K562 (cell line): ENCODE measurements at regions not wholly inside any gene's neighbourhood (a gene's known extent, or its start where the extent isn't known, plus 50 kb on each side); places are given as distances from the start of the nearest gene placed in this dataset.
A peak's percentile ranks its signal among the peaks of the same experiment; 100 is the strongest.

Source experiments
- ATAC-seq: fragments of 200-7000 bp; cut with Tn5 transposase; 3 replicates; pipeline ENCODE4 v1.9.1; 2020; ENCODE audit warnings: moderate library complexity
- BruUV-seq: library from RNA; stranded (reverse); fragments of 400-500 nt; replicated peaks from 2 replicates; lab custom pipeline; 2021; lab: Mats Ljungman, UMichigan
- CTCF ChIA-PET: fragments of 300-600 bp; formaldehyde crosslinking; extraction: SDS; loops from one replicate; lab custom pipeline; 2021; ENCODE audit warnings: low intra/inter-chr PET ratio; lab: Yijun Ruan, JAX
- POLR2A ChIA-PET: fragments of 300-600, 350-650 bp; sonication (Branson Sonifier 250); formaldehyde crosslinking; extraction: SDS; loops from one replicate; lab custom pipeline; 2021; ENCODE audit warnings: antibody characterized with exemption, inconsistent platforms; lab: Yijun Ruan, JAX
- DNase-seq, 4 experiments: peaks; one replicate each; pipeline versions ENCODE4 v3.0.0 to v3.0.0-alpha.2; 2011 to 2018; ENCODE audit warnings: low spot score in 3 of 4, mixed read lengths in 3 of 4; ENCODE audit errors: extremely low read depth in 1 of 4
- FAIRE-seq: peaks from 2 replicates; lab custom pipeline; 2011; peaks lifted over from hg19 to GRCh38; lab: Jason Lieb, UNC
- H2AFZ ChIP-seq: 2 replicates; pipeline ENCODE4 v1.6.0; 2011; ENCODE audit warnings: low read depth, low read length, control low read depth, inconsistent platforms
- H3K27ac ChIP-seq: fragments of 200-600 bp; 3 replicates; pipeline ENCODE4 v1.8.0; 2011; ENCODE audit warnings: low read depth, mild to moderate bottlenecking, control low read depth, inconsistent platforms, low read length, moderate library complexity, mixed read lengths; ENCODE audit errors: extremely low read depth
- H3K27me3 ChIP-seq, 2 experiments: fragments of 300-600 bp in 1 of 2; 2 replicates in 1 of 2; 3 replicates in 1 of 2; pipeline versions ENCODE4 v1.6.0 to v1.8.0; 2011; ENCODE audit warnings: inconsistent platforms in 2 of 2, low read length in 2 of 2, mild to moderate bottlenecking in 1 of 2, mixed read lengths in 1 of 2, moderate library complexity in 1 of 2; ENCODE audit not compliant: control insufficient read depth in 2 of 2, insufficient read depth in 2 of 2
- H3K36me3 ChIP-seq: fragments of 300-600 bp; 3 replicates; pipeline ENCODE4 v1.8.0; 2011; ENCODE audit warnings: mild to moderate bottlenecking, low read length, inconsistent platforms; ENCODE audit not compliant: control insufficient read depth, insufficient read depth
- H3K4me1 ChIP-seq, 2 experiments: fragments of 200-600 bp in 1 of 2; replicated peaks in 1 of 2; 2 replicates in 1 of 2; 3 replicates in 1 of 2; pipeline versions ENCODE4 v1.5.1 to v1.8.0; 2011; ENCODE audit warnings: inconsistent platforms in 2 of 2, low read length in 2 of 2, mild to moderate bottlenecking in 1 of 2, mixed read lengths in 1 of 2, moderate library complexity in 1 of 2; ENCODE audit not compliant: control insufficient read depth in 2 of 2, insufficient read depth in 2 of 2
- H3K4me2 ChIP-seq: 2 replicates; pipeline ENCODE4 v1.6.1; 2011; ENCODE audit warnings: low read length, control low read depth, inconsistent platforms, mixed read lengths; ENCODE audit not compliant: insufficient read depth
- H3K4me3 ChIP-seq: fragments of 200-600 bp; sonication (generic), shearing (Covaris generic); 2 replicates; pipeline ENCODE4 v1.5.1; 2016; ENCODE audit warnings: control low read depth, inconsistent platforms
- H3K79me2 ChIP-seq: fragments of 200-600 bp; 3 replicates; pipeline ENCODE4 v1.8.0; 2011; ENCODE audit warnings: low read length, inconsistent platforms; ENCODE audit not compliant: control insufficient read depth, insufficient read depth
- H3K9ac ChIP-seq, 2 experiments: 2 replicates each; pipeline versions ENCODE4 v1.6.0 to v1.6.1; 2011; ENCODE audit warnings: low read depth in 2 of 2, low read length in 2 of 2, control low read depth in 1 of 2, inconsistent platforms in 1 of 2, mild to moderate bottlenecking in 1 of 2, mixed read lengths in 1 of 2; ENCODE audit not compliant: insufficient read depth in 1 of 2
- H3K9me1 ChIP-seq: one replicate; pipeline ENCODE4 v1.6.0; 2011; ENCODE audit warnings: inconsistent platforms, mild to moderate bottlenecking, low read length, moderate library complexity; ENCODE audit not compliant: control insufficient read depth, insufficient read depth
- H3K9me3 ChIP-seq: replicated peaks from 2 replicates; pipeline ENCODE4 v1.5.1; 2011; ENCODE audit warnings: low read depth, low read length, inconsistent platforms; ENCODE audit not compliant: control insufficient read depth, insufficient read depth
- H4K20me1 ChIP-seq: replicated peaks from 2 replicates; pipeline ENCODE4 v1.6.1; 2011; ENCODE audit warnings: low read length, inconsistent platforms, mixed read lengths; ENCODE audit not compliant: control insufficient read depth, insufficient read depth
- C11orf30 ChIP-seq: fragments of 450-650 bp; IDR thresholded peaks from 2 replicates; pipeline ENCODE4 v1.6.1; 2016; ENCODE audit warnings: low read depth, mild to moderate bottlenecking
- CBFA2T2 ChIP-seq: fragments of 450-650 bp; conservative IDR thresholded peaks from 2 replicates; pipeline ENCODE4 v1.6.1; 2017; ENCODE audit warnings: mild to moderate bottlenecking
- MAFF ChIP-seq: IDR thresholded peaks from 2 replicates; pipeline ENCODE4 v1.6.1; 2012; ENCODE audit warnings: low read length, improper control_type of control experiment
- MAFG ChIP-seq: fragments of 450-650 bp; conservative IDR thresholded peaks from 2 replicates; pipeline ENCODE4 v1.6.1; 2016; ENCODE audit warnings: missing genetic modification characterization, missing compliant biosample characterization
- MAFK ChIP-seq: IDR thresholded peaks from 2 replicates; pipeline ENCODE4 v1.6.1; 2011; ENCODE audit warnings: low read length, improper control_type of control experiment
- ZNF146 ChIP-seq: IDR thresholded peaks from one replicate; pipeline ENCODE4 v1.6.1; 2018; ENCODE audit warnings: missing compliant biosample characterization; ENCODE audit not compliant: unreplicated experiment
- ZNF280A ChIP-seq: fragments of 450-650 bp; IDR thresholded peaks from 2 replicates; pipeline ENCODE4 v1.6.1; 2018; ENCODE audit warnings: mild to moderate bottlenecking, low read depth; ENCODE audit not compliant: partially characterized antibody
- ZNF316 ChIP-seq: fragments of 450-650 bp; IDR thresholded peaks from 2 replicates; pipeline ENCODE4 v1.6.1; 2016
- WGBS: fragments of 100-300 bp; shearing (Covaris generic); methylation state at CpG from one replicate; pipeline ENCODE4 v1.1.6; 2016; ENCODE audit warnings: low coverage, mixed read lengths; ENCODE audit not compliant: insufficient coverage; ENCODE audit errors: missing lambda C conversion rate; 5-methylcytosine and 5-hydroxymethylcytosine counted together
- in situ Hi-C: fragments of 300-500 bp; cut with MboI; formaldehyde crosslinking; loops from 4 replicates; pipeline ENCODE4 v1.15.0; 2018; ENCODE audit warnings: inconsistent platforms, mixed read lengths
- intact Hi-C: fragments of 100-400 bp; cut with micrococcal nuclease; formaldehyde crosslinking; loops from 2 replicates; pipeline ENCODE4 v1.14.2; 2022

DNA sequence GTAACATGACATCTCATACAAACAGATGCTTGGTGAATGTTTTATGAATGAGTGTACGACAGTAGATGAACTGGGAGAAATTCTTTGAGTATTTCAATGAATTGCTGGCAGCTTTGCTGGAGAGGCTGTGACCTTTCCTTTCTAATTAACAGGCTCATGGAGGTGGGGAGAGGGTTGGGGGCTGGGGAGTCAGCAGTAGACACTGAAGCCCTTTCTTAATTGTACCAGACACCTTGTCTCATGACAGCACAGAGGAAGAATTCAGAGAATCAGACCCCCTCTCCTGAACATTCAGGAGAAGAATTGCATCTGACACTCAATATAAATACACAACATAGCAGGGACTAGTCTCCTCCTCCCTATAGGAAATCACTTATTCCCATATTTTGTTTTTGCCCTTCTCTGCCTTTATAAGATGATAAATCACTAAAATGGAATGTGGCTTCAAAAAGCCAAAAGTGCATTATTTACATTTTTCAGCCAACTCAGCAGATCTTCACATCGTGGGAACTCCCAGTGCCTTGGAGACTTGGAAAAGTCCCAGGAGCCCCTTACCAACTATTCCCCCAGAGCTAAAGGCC lies 66.2 kb upstream of the TPM1 start:
- H3K27ac ChIP-seq: no peak overlapping the region
- intact Hi-C loops (no loop called here), in situ Hi-C loops (no loop called here)
- FAIRE-seq: no peak
- DNase-seq: no peak
- H2AFZ ChIP-seq: no peak overlapping the region
- H3K9ac ChIP-seq: no peak overlapping the region
- peaks cover 7 to 20% of the 10 kb centered on the region in 2 experiments; a peak in 4 of 5 replicates for H3K27me3 ChIP-seq
- no peak overlapping the region for H3K4me3 ChIP-seq
- ATAC-seq: no peak
- no peak overlapping the region for H3K4me2 ChIP-seq
- TF ChIP-seq MAFG (tag) (peak; percentile 65), MAFK (peak; percentile 21; the same call in 1 of the 2 replicates), MAFF (peak; percentile 52), CBFA2T2 (no peak), ZNF146 (CRISPR knock-in tag) (no peak), C11orf30 (peak; percentile 62; the same call in 1 of the 2 replicates), ZNF316 (peak; percentile 69), ZNF280A (no peak)
- POLR2A ChIA-PET: interaction anchor here (0.6 kb wide), 2 partner anchors 371 to 818 kb away, joined by 4 read pairs; no protein-coding TSS in a partner anchor
- CTCF ChIA-PET: no interaction called here
- 0% methylated on average over 2 of the region's 2 CpGs for WGBS
- H4K20me1 ChIP-seq: no peaks in the 10 kb centered on the region; the same call in 1 of the 2 replicates
- H3K4me1 ChIP-seq: no peaks in the 10 kb centered on the region
- H3K9me3 ChIP-seq: no peaks in the 10 kb centered on the region
- no peaks in the 10 kb centered on the region for H3K79me2 ChIP-seq
- no peaks in the 10 kb centered on the region for H3K36me3 ChIP-seq
- BruUV-seq: no TSS peak
- no peaks in the 10 kb centered on the region for H3K9me1 ChIP-seq
